ENCODE measurements at regions not wholly inside any gene's neighbourhood (a gene's known extent, or its start where the extent isn't known, plus 50 kb on each side); places are given as distances from the start of the nearest gene placed in this dataset.

GRCh38 chr2:121086450-121086849 is 198.6 kb downstream of the TFCP2L1 start:
- ChIA-PET CTCF (interaction anchor here (1.2 to 13.8 kb wide), 10 partner anchors 5 to 390 kb away, joined by 3 to 174 read pairs (median 4); no protein-coding TSS in a partner anchor), POLR2A (no interaction called here)
- no peak for TF ChIP-seq CTCF (IDR thresholded peaks at IDR 0.05; ENCODE audit: control extremely low read depth, extremely low read depth, low read depth, missing control alignments)
- DNase-seq (ENCODE audit: extremely low spot score): no peak

GRCh38 chr2:121087117-121087516 is 197.9 kb downstream of the TFCP2L1 start:
- no peak for TF ChIP-seq CTCF (IDR thresholded peaks at IDR 0.05; ENCODE audit: control extremely low read depth, extremely low read depth, low read depth, missing control alignments)
- ChIA-PET CTCF (interaction anchor here (0.7 to 13.8 kb wide), 3 partner anchors 7 to 15 kb away, joined by 3 to 174 read pairs (median 13); no protein-coding TSS in a partner anchor), POLR2A (no interaction called here)
- DNase-seq (ENCODE audit: extremely low spot score): no peak

- no peak for DNase-seq (ENCODE audit: extremely low spot score)
- ChIA-PET POLR2A (no interaction called here), CTCF (interaction anchor here (13.8 kb wide), 1 partner anchor 8 kb away, joined by 174 read pairs; no protein-coding TSS in a partner anchor)
- TF ChIP-seq CTCF (IDR thresholded peaks at IDR 0.05; ENCODE audit: control extremely low read depth, extremely low read depth, low read depth, missing control alignments): no peak
These were observed 196.5 kb downstream of the TFCP2L1 start for GRCh38 chr2:121088251-121089165.

GRCh38 chr2:121089166-121089510 is 195.9 kb downstream of the TFCP2L1 start:
- CTCF ChIA-PET: interaction anchor here (13.8 kb wide), 1 partner anchor 9 kb away, joined by 174 read pairs; no protein-coding TSS in a partner anchor
- POLR2A ChIA-PET: no interaction called here
- no peak for TF ChIP-seq CTCF (IDR thresholded peaks at IDR 0.05; ENCODE audit: control extremely low read depth, extremely low read depth, low read depth, missing control alignments)
- DNase-seq (ENCODE audit: extremely low spot score): no peak

- DNase-seq (ENCODE audit: extremely low spot score): no peak
- POLR2A ChIA-PET: no interaction called here
- TF ChIP-seq CTCF (IDR thresholded peaks at IDR 0.05; ENCODE audit: control extremely low read depth, extremely low read depth, low read depth, missing control alignments): no peak
- CTCF ChIA-PET: interaction anchor here (1.4 to 13.8 kb wide), 4 partner anchors 10 to 266 kb away, joined by 3 to 174 read pairs (median 4); no protein-coding TSS in a partner anchor
These were observed 194.8 kb downstream of the TFCP2L1 start for GRCh38 chr2:121090088-121090715.

- TF ChIP-seq CTCF (IDR thresholded peaks at IDR 0.05; ENCODE audit: control extremely low read depth, extremely low read depth, low read depth, missing control alignments): no peak
- POLR2A ChIA-PET: interaction anchor here (0.6 kb wide), 1 partner anchor 1214 kb away, joined by 4 read pairs; no protein-coding TSS in a partner anchor
- no peak for DNase-seq (ENCODE audit: extremely low spot score)
- CTCF ChIA-PET: interaction anchor here (1.6 to 13.8 kb wide), 2 partner anchors 12 to 13 kb away, joined by 3 to 174 read pairs; no protein-coding TSS in a partner anchor
These were observed 192.9 kb downstream of the TFCP2L1 start for GRCh38 chr2:121092095-121092494.
